Heart left ventricle (tissue), 16 donors: ENCODE measurements at regions not wholly inside any gene's neighbourhood (a gene's known extent, or its start where the extent isn't known, plus 50 kb on each side); places are given as distances from the start of the nearest gene placed in this dataset.

Experiments used
- ATAC-seq, 4 donors: fragments of 200-7000 bp; cut with Tn5 transposase; one replicate each; pipeline ENCODE4 v1.9.1; 2020 to 2022; ENCODE audit warnings: moderate library complexity in 4 of 4, mild to moderate bottlenecking in 3 of 4, moderate number of reproducible peaks in 1 of 4
- DNase-seq, 5 donors: peaks; one replicate each; pipeline ENCODE4 v3.0.0-alpha.2; 2020
- H3K27ac ChIP-seq, 12 donors: fragments of 200-600 bp; sonication (generic) in 4 of 12; one replicate each; pipeline versions ENCODE4 v1.5.0 to v1.8.0; 2016 to 2022; ENCODE audit warnings: mild to moderate bottlenecking in 2 of 12
- H3K27me3 ChIP-seq, 9 donors: fragments of 200-600 bp; sonication (generic) in 2 of 9; one replicate each; pipeline versions ENCODE4 v1.5.1 to v1.8.0; 2016 to 2022; ENCODE audit warnings: mild to moderate bottlenecking in 3 of 9
- H3K36me3 ChIP-seq, 9 donors: fragments of 200-600 bp; sonication (generic) in 2 of 9; one replicate each; pipeline versions ENCODE4 v1.5.0 to v1.8.0; 2018 to 2022; ENCODE audit warnings: mild to moderate bottlenecking in 2 of 9
- H3K4me1 ChIP-seq, 12 donors: fragments of 200-600 bp; sonication (generic) in 4 of 12; one replicate each; pipeline versions ENCODE4 v1.5.0 to v1.8.0; 2016 to 2022; ENCODE audit warnings: mild to moderate bottlenecking in 3 of 12
- H3K4me3 ChIP-seq, 12 donors: fragments of 200-600 bp; sonication (generic) in 4 of 12; one replicate each; pipeline versions ENCODE4 v1.5.0 to v1.8.0; 2017 to 2022; ENCODE audit warnings: mild to moderate bottlenecking in 9 of 12, moderate library complexity in 4 of 12
- H3K9me3 ChIP-seq, 12 donors: fragments of 200-600 bp; sonication (generic) in 4 of 12; one replicate each; pipeline versions ENCODE4 v1.5.0 to v1.8.0; 2016 to 2022; ENCODE audit warnings: mild to moderate bottlenecking in 1 of 12
- CTCF ChIP-seq, 12 donors: fragments of 200-600 bp; sonication (generic) in 4 of 12; IDR thresholded peaks; one replicate each; pipeline versions ENCODE4 v1.5.0 to v1.8.0; 2018 to 2022; ENCODE audit warnings: antibody characterized with exemption in 12 of 12, mild to moderate bottlenecking in 5 of 12
- POLR2A ChIP-seq, 2 donors: fragments of 450-650 bp; IDR thresholded peaks; one replicate each; pipeline ENCODE4 v1.6.1; 2017; ENCODE audit warnings: antibody characterized with exemption in 2 of 2, mild to moderate bottlenecking in 2 of 2, moderate library complexity in 2 of 2
- WGBS, 4 donors: extraction: QIAGEN DNeasy Blood & Tissue Kit in 2 of 4; methylation state at CpG; one replicate each; pipeline versions ENCODE4 v1.1.5 to v1.1.7; 2013 to 2018; 5-methylcytosine and 5-hydroxymethylcytosine counted together
- intact Hi-C, 10 donors: fragments of 100-400 bp; cut with DNase I; formaldehyde crosslinking; loops; one replicate each; pipeline versions ENCODE4 v1.11.1 to v1.14.2; 2022
- donor health status: ischemic (EF 13 %, LVEDD 7.1; RV severe dilation, severe dysfunction).
- donor health status: healthy with polysubstance abuse.
- donor health status: DM: no; HTN: yes; CAD: no.
- donor health status: DM: no; HTN: no; CAD: no.
- donor health status: ischemic (EF 25% LVEDD 6.9; RV normal size, moderate dysfunction).
- donor health status: ischemic (EF 25% LVEDD 5.7; RV mildly dilated, moderate dysfunction).
- donor health status: healthy.
- donor health status: DM: yes; HTN: yes; CAD: no.
- donor health status: ischemic (EF 35%, LVEDD 5.7; RV mildly dilated, moderate dysfunction).
- donor health status: nonischemic (EF 11% LVEDD 7.7; RV severe dilation, severe dysfunction).
- donor health status: DM: yes; HTN: yes; CAD: no.
- donor health status: PGD.
- donor health status: ischemic (EF 29% LVEDD 5.4; RV normal size, mild dysfunction).
- donor health status: nonischemic (EF 23%, LVEDD 6.1; RV moderate dilation, normal function).

GRCh38 chr14:29320286-29320685, 553.7 kb downstream of the FOXG1 start:
- Histone ChIP-seq H3K36me3 (no peaks in the 10 kb centered on the region), H3K9me3 (peaks cover 0 to 5% (median 0%) of the 10 kb centered on the region in 12 donors), H3K27ac (no peak overlapping the region), H3K27me3 (no peaks in the 10 kb centered on the region), H3K4me3 (no peak overlapping the region), H3K4me1 (no peaks in the 10 kb centered on the region)
- no peak for TF ChIP-seq POLR2A (IDR thresholded peaks at IDR 0.05)
- no peak for TF ChIP-seq CTCF (IDR thresholded peaks at IDR 0.05)
- intact Hi-C loops = no loop called here
- no peak for ATAC-seq
- no peak for DNase-seq
- WGBS, 4 donors = 90 to 92% (median 91%) methylated on average over 1 of the region's 1 CpG

- no peak overlapping the region for H3K27ac ChIP-seq
- no peak for TF ChIP-seq CTCF (IDR thresholded peaks at IDR 0.05)
- no peak for TF ChIP-seq POLR2A (IDR thresholded peaks at IDR 0.05)
- ATAC-seq = no peak
- DNase-seq = no peak
- no peaks in the 10 kb centered on the region for H3K4me1 ChIP-seq
- H3K36me3 ChIP-seq = no peaks in the 10 kb centered on the region
- no peaks in the 10 kb centered on the region for H3K27me3 ChIP-seq
- peaks cover 0 to 5% (median 0%) of the 10 kb centered on the region in 12 donors for H3K9me3 ChIP-seq
- intact Hi-C loops = no loop called here
- no peak overlapping the region for H3K4me3 ChIP-seq
Measured at GRCh38 chr14:29321646-29322045, 555.1 kb downstream of the FOXG1 start.

GRCh38 chr14:29339494-29340172, 573.0 kb downstream of the FOXG1 start:
- H3K27ac ChIP-seq = no peak overlapping the region
- H3K36me3 ChIP-seq = no peaks in the 10 kb centered on the region
- DNase-seq = no peak
- no peaks in the 10 kb centered on the region for H3K4me1 ChIP-seq
- no peak overlapping the region for H3K4me3 ChIP-seq
- H3K27me3 ChIP-seq = peaks cover 0 to 5% (median 0%) of the 10 kb centered on the region in 9 donors
- ATAC-seq = no peak
- TF ChIP-seq POLR2A (IDR thresholded peaks at IDR 0.05) (no peak), CTCF (IDR thresholded peaks at IDR 0.05) (no peak)
- intact Hi-C loops = no loop called here
- peaks cover 0 to 11% (median 0%) of the 10 kb centered on the region in 12 donors for H3K9me3 ChIP-seq
- 80 to 84% (median 82%) methylated on average over 3 of the region's 3 CpGs for WGBS, 4 donors

GRCh38 chr14:29348504-29348903, 579.1 kb downstream of the PRKD1 start:
- intact Hi-C loops = no loop called here
- no peak for TF ChIP-seq CTCF (IDR thresholded peaks at IDR 0.05)
- no peaks in the 10 kb centered on the region for H3K4me1 ChIP-seq
- no peak overlapping the region for H3K4me3 ChIP-seq
- H3K9me3 ChIP-seq = no peaks in the 10 kb centered on the region
- 63 to 70% (median 66%) methylated on average over 1 of the region's 1 CpG for WGBS, 4 donors
- ATAC-seq (no peak), DNase-seq (no peak)
- H3K36me3 ChIP-seq = no peaks in the 10 kb centered on the region
- H3K27me3 ChIP-seq = no peaks in the 10 kb centered on the region
- H3K27ac ChIP-seq = no peak overlapping the region
